CD4-positive, alpha-beta T cell treated with Interferon alpha-2 for 1 hour (primary cell): ENCODE measurements at regions not wholly inside any gene's neighbourhood (a gene's known extent, or its start where the extent isn't known, plus 50 kb on each side); places are given as distances from the start of the nearest gene placed in this dataset.

Source experiments
- DNase-seq, 2 donors: peaks; one replicate each; pipeline ENCODE4 v3.0.0-alpha.2; 2020 to 2022

DNA sequence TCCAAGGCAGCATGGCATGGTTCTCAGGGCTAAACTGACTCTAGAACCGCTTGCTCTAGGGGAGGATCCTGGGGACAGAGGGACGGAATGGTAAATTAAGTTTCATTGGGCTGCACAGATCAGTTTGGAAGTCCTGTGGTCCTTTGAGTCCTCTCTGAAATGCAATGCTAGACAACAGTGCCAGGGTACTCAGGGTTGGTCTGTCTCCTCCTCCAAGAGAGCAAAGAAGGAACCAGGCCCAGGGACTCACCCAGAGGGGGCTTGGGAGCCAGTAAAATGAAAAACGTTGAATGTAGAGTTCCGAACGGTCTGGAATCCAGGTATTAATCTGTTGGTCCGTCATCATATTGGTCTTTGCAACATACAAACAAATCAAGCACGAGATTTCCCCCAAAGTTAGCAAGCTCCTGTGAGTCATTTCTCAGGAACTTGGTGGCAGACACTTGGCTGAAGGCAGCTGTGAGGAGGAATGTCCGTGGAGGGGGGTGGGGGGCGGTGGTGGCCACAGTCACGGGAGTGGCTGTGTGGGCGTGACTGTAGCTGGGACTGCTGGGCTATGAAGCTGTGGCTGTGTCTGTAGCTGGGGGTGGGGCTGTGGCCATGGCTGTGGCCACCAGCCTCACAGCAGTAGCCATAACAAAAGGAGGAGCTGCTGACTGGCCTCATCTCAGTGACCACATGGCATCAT is 361.0 kb downstream of the SHQ1 start:
- DNase-seq: peak in 1 of 2 donors; percentile 65

DNA sequence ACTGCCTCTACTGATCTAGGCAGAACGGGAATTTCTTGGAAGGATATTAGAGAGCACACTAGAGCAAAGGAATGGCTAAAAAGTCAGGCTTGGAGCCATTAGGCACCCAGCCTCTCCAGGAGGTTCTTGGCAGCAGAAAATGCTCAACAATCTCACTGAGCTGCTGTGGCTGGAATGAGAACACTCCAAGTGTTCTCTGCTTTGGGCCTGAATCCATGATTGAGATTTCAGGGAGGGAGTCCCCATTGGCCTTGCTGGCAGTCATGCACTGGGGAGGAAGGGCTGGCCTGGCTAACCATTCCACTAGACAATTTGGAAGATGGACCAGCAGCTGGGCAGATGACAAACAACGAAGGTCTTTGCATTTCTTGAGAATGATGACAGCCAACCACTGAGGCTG is 362.6 kb downstream of the SHQ1 start:
- DNase-seq: no peak

DNA sequence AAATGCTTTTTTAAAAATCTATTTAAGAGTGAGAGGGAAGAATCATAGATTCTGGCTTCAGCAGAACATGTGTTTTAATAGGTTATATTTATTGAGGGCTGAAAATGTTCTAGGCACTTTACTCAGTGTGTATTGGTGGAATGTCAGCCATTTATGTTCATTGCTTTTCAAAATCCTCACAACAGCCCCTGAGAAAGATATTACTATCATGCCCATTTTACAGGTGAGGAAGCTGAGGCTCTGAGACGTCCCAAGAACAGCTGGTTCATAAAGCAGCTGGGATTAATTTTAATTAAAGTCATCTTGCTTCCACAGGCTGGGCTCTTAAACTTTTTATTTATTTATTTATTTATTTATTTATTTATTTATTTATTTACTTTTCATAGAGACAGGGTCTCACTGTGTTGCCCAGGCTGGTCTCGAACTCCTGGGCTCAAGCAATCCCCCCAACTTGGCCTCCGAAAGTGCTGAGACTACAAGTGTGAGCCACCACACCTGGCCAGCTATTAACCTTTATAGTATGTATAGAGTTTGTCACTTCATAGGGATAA is 364.6 kb downstream of the SHQ1 start:
- no peak for DNase-seq

DNA sequence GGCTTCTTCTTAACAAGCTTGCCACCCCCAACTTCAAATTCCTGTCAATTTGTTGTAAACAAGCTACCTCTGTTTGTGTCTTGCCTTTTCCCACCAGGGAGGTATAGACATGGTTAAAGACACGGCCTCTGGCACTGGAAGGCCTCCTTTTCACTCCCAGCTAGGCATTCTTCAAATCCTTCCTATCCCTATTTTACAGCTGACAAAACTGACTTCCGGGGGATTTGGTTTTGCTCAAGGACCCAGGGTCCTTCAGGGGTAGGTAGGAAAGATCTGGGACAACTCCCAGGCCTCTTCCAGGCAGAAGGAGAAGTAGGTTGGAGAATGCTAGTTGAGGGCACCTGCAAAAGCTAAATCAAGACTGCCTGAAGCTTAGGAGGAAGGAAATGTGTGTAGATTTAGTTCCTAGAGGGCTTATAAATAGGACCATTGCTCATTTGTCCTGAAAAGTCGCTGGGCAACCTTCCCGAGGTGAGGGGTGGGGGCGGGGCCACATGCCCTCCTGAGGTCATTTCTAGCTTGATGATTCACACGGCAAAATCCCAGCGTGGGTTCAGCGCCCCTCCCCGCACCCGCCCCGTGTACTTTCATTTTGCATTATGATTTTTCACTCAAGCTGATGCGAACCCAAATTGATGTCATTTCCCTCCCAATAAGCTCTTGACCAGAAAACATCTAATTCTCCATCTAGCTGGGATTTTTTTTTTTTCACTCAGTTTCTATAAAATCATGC is 365.5 kb downstream of the SHQ1 start:
- peak; percentile 73 to 76 for DNase-seq

DNA sequence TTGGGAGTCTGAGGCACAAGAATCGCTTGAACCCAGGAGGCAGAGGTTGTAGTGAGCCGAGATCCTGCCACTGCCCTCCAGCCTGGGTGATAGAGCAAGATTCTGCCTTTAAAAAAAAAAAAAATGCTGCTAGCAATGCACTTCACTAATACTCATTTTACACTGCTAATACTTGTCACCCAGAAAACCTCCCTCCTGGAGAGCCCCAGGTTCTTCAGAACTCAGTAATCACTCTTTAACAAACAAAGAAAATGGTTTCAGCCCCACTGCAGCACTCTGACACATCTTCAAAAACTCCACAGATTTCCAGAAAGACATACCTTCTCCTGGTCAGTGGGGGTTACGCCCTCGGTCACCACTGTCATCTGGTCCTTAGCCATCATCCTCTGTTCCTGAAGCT is 366.7 kb downstream of the SHQ1 start:
- DNase-seq: no peak

DNA sequence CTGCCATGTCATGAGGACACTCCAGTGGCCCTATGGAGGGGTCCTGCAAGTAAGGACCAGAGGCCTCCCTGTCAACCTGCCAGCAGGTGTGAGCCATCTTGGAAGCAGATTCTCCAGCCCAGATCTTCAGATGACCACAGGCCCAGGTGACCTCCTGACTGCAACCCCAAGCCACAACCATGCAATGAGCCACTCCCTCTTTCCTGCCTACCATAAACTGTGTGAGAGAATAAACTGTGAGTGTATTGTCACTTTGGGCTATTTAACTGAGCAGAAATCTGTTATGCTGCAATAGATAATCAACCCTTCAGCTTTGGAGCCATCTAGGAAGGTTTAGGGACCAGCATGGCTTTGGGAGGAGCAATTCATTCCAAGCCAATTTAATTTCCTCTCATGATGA is 367.9 kb downstream of the SHQ1 start:
- no peak for DNase-seq

DNA sequence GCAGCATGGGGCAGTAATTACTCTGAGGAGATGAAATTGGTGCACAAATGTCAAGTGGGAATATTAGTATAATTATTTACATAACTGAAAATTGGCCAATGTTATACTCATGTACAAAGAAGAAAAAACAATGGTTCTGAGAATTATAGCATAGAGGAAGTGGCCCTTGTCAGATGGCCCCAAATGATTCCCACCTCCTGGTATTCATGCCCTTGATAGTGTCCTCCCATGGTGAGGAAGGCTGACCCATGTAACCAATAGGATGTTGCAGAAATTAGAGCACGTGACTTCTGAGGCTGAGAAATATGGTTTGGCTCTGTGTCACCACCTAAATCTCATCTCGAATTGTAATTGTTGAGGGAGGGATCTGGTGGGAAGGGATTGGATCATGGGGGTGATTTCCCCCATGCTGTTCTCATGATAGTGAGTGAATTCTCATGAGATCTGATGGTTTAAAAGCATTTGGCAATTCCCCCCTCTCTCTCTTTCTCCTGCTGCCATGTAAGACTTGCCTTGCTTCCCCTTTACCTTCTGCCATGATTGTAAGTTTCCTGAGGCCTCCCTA is 368.5 kb downstream of the SHQ1 start:
- no peak for DNase-seq

DNA sequence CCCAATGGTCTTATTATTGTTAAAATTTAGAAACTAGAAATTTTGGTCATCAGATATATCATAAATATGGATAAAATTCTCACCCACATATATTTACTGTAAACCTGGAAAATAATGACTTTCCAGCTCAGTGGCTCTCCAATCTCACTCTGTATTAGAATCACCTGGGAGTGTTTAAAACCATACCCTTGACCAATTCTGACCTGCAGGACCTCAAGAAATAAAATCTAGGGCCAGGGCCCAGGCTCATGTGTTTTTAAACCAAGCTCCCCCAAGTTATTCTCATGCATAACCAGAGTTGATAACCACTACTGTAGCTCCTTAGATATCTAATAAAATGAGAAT is 372.1 kb downstream of the SHQ1 start:
- no peak for DNase-seq

DNA sequence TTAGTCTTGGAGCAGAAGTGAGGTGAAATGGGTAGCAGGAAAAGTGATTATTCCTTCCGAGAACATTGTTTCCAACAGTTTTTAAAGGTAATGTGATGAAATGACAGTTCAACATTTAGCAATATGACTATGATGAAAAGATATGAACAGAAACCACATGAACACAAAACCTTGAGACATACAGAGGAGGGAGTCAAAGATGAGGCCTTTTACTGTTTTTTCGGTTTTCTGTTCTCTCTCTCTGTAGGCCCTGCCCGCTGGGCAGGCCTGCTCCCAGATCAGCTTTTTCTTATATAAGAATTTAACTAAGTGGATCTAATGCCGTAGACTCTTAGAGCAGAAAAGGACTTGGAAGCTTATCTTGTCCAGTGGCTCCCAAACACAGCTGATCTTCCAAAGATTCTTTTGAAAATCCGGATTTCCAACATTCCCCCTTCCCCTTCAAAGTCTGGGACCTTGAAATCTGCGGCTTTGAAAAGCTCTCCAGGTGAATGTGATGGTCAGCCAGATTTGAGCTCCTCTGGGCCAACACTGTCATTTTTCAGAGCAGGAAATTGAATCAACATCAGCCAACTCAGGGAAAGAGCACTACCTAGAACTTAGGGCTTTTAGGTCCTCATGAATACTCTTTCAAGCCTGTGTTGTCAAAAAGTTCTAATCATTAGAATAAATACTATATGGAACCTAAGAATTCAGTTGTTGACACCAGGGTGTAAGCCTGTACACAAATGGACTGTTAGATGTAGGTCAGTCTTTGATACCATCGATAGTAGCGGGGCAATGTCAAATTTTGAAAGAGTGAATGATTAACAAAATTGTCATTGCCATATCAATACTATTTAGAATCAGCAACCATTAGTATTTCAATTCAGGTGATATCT is 372.7 kb downstream of the SHQ1 start:
- no peak for DNase-seq

DNA sequence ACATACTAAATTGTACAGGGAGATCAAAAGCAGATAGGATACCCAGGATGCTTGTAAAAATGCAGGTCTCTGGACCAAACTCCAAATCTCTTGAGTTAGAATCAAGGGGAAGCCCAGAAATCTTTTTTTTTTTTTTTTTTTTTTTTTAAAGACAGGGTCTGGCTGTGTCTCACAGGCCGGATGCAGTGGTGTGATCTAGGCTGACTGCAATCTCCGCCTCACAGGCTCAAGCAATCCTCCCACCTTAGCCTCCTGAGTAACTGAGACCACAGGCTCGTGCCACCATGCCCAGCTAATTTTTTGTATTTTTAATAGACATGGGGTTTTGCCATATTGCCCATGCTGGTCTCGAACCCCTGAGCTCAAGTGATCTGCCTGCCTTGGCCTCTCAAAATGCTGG is 373.5 kb downstream of the SHQ1 start:
- no peak for DNase-seq

DNA sequence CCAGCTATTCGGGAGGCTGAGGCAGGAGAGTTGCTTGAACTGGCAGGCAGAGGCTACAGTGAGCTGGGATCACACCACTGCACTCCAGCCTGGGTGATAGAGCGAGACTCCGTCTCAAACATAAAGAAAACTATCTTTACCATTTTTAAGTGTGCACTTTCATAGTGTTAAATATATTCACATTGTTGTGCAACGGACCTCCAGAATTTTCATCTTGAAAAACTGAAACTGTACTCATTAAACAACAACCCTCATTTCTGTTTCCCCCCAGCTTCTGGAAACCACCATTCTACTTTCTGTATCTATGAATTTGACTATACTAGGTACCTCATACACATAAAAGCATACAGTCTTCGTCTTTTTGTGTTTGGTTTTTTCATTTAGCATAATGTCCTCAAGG is 375.1 kb downstream of the SHQ1 start:
- no peak for DNase-seq

DNA sequence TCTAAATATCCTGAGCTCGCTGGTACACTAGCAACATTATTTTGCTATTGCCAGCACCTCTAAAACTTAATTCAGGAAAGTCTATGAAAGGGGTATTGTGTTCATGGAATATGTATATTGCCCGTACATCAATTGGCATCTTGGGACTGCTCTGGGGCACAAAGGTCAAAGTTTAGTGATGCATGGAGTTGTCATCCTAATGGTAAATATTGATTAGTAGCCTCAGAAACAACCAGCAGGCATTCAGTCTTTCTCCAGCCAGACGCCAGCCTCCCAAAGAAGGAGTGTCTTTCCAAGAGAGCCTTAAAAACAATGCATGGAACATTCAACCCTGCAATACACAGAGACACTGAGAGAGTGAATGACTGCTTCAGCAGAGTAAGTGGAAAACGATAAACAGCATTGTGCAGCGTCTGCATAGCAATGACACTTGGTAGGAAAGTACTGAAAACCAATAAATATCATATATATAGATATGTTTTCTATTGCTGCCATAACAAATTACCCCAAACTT is 377.3 kb downstream of the SHQ1 start:
- no peak for DNase-seq

DNA sequence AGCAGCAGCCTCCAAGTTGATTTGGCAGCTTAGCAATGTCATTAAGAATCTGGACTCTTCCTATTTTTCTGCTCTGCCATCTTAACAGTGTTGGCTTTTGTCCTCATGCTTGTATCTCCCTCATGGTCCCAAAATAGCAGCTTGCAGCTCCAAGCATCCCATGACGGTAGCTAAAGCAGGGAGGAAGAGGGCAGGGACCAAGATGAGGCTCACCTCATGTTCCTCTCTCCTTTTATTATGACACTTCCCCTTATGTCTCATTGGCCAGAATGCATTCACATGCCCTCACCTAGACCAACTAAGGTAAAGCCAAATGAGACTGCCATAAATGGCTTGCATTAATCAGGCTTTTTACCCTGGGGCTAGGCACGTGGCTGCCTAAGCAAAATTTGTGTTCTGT is 382.4 kb downstream of the SHQ1 start:
- no peak for DNase-seq

DNA sequence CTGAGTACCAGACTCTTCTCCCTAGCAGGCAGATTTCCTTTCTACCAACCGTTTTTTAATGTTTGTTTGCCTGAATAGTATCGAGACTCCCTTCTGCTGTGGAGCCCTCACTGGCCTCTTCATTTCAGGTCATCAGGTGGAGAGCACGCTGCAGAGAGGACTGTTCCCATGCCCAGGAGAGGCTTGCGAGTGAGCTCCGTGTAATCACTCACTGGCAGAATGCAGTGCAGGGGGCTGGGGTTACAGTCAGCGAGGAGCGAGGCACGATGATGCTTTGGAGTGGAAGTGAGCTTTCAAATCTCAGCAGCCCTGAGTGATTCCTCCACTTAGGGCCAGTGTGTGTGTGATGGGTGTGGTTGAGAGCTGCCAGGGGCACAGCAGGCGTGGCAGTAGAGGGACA is 385.2 kb downstream of the SHQ1 start:
- no peak for DNase-seq

DNA sequence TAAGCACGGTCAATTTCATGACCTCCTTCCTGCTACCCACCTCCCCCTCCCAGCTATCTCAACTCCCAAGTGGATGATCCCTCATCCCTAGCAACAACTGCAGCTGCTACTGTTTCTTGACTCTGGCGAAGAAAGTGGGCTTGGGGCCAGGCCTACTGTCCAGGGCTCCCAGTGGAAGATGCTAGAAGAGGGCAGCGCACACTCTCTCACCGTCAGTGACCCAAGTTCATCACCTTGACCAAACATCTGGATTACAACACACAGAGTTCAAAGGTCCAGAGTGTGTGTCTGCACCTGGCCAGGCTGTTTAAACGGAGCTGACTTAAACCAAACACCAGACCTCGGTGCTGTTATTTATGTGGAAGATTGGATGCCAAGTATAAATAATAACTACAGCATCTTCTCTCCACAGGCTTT is 385.6 kb downstream of the SHQ1 start:
- DNase-seq: no peak

DNA sequence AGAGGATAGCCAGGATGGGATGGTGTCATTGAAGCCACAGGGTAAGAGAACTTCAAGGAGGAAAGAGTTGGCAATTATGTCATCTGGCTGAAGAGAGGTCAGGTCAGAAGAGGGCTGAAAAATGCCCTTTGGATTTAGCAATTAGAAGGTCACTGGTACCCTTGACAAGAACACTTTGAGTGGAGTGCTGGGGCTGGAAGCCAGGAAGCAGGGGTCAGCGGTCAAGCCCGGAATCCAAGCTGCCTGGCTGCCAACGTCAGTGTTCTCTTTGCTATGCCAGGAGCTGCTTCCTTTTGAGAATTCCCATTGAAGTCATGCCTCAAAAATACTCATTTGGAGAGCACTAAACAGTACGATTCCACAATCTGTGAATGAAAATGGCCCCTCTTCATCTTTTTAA is 386.5 kb downstream of the SHQ1 start:
- no peak for DNase-seq

DNA sequence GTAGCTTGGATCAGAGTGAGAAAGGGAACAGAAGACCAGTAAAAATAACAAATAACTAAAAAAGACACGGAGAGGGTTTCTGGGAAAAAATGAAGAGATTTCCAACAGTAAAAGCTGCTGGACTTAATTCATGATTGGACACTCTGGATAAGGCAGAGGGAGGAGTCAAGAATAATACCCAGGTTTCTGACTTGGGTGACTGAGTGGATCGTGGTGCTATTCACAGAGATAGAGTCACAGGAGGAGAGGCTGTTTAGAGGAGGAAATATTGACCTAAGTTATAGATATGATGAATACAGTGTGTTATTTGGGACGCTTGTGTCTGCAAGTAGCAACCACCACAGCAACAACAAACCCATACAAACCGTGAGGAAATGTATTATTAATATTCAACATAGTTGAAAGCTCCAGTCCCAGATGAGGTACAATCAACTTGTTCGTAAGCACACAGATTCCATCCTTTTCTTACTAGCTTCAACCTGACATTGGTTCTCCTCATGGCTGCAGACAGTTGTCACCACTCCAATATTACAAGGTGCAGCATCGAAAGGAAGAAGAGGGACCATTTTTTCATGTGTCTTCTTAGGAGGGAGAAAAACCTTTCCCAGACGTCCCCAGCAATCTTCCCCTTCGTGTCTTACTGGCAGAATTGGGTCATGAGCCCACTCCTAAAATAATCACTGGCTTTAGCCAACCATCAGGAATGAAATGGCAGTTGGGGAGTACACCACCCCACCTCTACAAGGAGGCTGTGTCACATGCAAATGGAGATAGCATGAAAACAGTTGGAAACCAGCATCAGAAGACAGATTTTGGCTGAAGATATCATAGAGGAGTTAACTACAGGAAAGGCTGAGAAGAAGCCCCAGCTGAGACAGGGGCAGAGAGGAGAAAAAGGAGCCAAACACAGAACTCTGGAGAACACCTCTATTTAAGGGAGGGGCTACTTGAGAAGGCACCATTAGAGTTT is 387.8 kb downstream of the SHQ1 start:
- no peak for DNase-seq

DNA sequence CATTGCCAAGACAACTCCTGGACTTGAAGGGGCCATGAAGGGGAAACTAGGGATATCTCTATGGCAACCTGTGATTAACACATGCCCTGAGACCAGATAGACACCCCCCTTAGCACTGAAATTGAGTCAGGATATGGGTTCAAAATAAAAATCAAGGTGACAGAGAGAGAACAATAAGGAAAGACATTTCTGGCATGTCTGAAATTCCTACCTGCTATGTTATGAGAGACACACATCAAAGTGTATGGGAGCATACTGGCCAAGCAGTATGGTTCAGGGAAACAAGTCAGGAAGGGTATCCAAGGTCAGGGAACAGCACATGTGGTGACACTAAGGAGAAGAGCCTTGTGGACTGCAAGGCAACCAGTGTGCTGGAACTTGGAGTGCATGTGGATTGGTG is 388.7 kb downstream of the SHQ1 start:
- no peak for DNase-seq

DNA sequence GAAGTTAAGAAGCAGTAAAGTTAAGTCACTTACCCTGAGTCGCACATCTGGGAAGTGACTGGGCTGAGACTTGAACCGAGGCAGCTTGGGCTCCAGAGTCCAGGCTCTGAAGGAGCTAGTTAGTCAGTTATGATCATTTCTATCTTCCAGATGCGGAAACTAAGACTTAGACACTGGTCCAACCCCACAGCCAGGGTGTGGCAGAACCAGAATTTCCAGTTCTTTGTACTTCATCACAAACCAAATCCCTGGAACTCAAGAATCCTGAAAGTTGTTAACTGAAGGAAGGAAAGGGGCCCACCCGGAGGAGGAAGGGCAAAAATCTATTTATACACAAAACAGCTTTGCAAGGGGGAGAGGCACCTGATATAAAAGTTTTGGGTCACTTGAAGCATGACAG is 389.9 kb downstream of the SHQ1 start:
- no peak for DNase-seq

DNA sequence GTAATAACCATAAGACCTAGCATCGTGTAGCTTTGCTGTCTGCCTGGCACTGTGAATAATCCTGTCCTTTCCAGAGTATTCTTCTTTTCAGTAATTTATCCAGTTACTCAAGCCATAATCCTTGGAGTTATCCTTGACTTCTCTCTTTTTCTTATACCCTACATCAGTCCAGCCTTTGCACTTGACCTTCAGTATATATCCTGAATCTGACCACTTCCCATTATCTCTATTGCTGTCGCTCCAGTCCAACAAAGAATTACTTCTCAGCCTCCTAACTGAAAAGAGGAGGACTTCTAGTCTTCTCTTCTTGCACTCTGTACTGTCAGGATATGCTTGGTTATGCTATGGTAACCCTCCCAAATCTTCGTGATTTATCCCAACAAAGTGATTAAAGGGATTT is 393.8 kb downstream of the SHQ1 start:
- no peak for DNase-seq

DNA sequence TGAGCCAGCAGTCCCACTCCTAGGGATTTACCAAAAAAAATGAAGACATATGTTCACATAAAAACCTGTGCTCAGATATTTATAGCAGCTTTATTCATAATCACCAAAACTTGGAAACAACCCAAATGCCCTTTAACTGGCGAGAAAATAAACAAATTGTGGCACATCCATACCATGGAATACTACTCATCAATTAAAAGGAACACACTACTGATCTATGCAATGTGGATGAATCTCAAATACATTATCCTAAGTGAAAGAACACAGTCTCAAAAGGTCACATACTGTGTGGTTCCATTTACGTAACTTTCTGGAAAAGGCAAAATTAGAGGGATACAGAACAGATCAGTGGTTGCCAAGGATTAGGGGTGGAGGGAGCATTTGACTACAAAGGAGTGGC is 394.5 kb downstream of the SHQ1 start:
- DNase-seq: no peak

DNA sequence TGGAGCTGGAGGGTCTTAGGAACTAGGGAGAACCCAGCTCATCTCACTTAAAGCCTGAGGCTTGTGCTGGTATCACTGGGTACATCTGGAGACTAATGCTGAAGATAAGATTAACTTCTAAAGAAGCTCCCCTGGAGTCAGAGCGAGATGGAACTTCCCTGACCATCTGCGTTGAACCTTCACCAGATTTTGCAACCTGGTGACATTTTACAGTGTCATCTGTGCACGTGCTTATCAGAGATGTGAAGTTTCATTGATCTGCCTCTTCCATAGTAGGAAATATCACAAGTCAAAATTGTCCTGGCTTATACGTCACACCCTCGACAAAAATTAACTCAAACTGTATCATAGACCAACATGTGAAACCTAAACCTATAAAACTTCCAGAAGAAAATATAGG is 395.5 kb downstream of the SHQ1 start:
- DNase-seq: no peak
